22Rv1 (cell line): ENCODE measurements at regions not wholly inside any gene's neighbourhood (a gene's known extent, or its start where the extent isn't known, plus 50 kb on each side); places are given as distances from the start of the nearest gene placed in this dataset.

Experiments
- CTCF ChIP-seq: fragments of 450-650 bp; IDR thresholded peaks from 2 replicates; pipeline ENCODE4 v1.5.1; 2017; ENCODE audit warnings: mild to moderate bottlenecking
- ZFX ChIP-seq: fragments of 450-650 bp; IDR thresholded peaks from 2 replicates; pipeline ENCODE4 v1.6.1; 2017; ENCODE audit warnings: antibody characterized with exemption, borderline replicate concordance

GRCh38 chr2:136250131-136250530 is 132.2 kb upstream of the CXCR4 start:
- TF ChIP-seq CTCF (no peak), ZFX (no peak)
